ENCODE measurements at regions not wholly inside any gene's neighbourhood (a gene's known extent, or its start where the extent isn't known, plus 50 kb on each side); places are given as distances from the start of the nearest gene placed in this dataset.
"Not testable (repeated sequence)": the region's sequence is repeated elsewhere in the genome, so short reads cannot be mapped to it uniquely, and the experiment has no call there.

DNA sequence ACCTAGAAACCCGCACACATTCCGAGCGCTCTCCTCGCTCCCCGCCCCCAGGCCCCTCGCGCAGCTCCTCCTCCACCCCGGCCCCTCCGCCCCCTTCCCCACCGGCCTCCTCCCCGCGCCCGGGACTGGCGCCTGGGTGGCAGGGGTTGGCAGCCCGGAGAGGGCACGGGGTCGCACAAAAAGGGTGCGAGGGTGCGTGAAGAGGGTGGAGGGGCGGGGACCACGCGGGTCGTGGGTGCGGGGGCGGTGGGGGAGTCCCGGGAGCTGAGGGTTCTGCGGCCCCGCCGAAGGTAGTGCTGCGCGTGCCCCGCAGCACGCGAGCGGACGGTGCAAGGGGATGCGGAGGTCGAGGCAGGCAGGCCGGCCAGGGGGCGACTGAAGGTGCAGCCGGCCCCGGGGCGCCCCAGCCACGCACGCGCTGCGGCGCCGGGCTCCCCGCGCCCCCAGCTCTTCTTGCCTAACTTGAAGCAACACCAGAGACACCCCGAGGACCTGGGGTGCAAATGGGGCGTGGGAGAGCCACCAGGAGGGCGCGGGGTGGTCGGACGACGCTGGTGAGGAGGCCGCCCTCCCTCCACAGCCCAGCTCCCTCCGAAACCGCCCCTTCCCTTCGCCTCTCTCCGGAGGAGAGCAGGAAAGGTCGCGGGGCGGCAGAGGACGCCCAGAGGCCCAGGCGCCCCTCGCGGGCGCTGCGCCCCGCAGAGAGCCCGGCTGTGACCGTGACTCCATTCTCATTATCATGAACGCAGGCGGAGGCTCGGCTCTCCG, 174.7 kb downstream of the ATP6V0E2 start:
- TF ChIP-seq POLR2AphosphoS5, POLR2A (IDR thresholded peaks at IDR 0.05; ENCODE audit: low read depth, low read length): not testable (repeated sequence)

All from GM12892 (cell line).